Esophagus muscularis mucosa (tissue), 4 donors: ENCODE measurements at regions not wholly inside any gene's neighbourhood (a gene's known extent, or its start where the extent isn't known, plus 50 kb on each side); places are given as distances from the start of the nearest gene placed in this dataset.

Experiments
- DNase-seq: peaks from one replicate; pipeline ENCODE4 v3.0.0-alpha.2; 2017; ENCODE audit errors: extremely low spot score
- H3K27ac ChIP-seq, 4 donors: fragments of 200-600 bp; sonication (generic); replicated peaks in 1 of 4; 1 replicate in 3 of 4; 2 replicates in 1 of 4; pipeline ENCODE4 v1.5.1; 2016 to 2019; ENCODE audit warnings: mild to moderate bottlenecking in 1 of 4
- H3K27me3 ChIP-seq, 4 donors: fragments of 200-600 bp; sonication (generic); one replicate each; pipeline versions ENCODE4 v1.5.1 to v1.6.0; 2016 to 2019
- H3K36me3 ChIP-seq, 4 donors: fragments of 200-600 bp; sonication (generic); one replicate each; pipeline ENCODE4 v1.5.1; 2016 to 2019
- H3K4me1 ChIP-seq, 4 donors: fragments of 200-600 bp; sonication (generic); one replicate each; pipeline ENCODE4 v1.5.1; 2016 to 2019
- H3K4me3 ChIP-seq, 4 donors: fragments of 200-600 bp; sonication (generic); 1 replicate in 2 of 4; 2 replicates in 2 of 4; pipeline ENCODE4 v1.5.1; 2016 to 2019; ENCODE audit warnings: mild to moderate bottlenecking in 4 of 4, moderate library complexity in 1 of 4
- H3K9me3 ChIP-seq, 4 donors: fragments of 200-600 bp; sonication (generic); 1 replicate in 3 of 4; 2 replicates in 1 of 4; pipeline ENCODE4 v1.5.1; 2016 to 2019
- CTCF ChIP-seq, 3 experiments: fragments of 200-600 bp in 2 of 3; fragments of 450-650 bp in 1 of 3; sonication (generic) in 2 of 3; IDR thresholded peaks; one replicate each; pipeline ENCODE4 v1.5.1; 2017 to 2019; ENCODE audit warnings: antibody characterized with exemption in 3 of 3, mild to moderate bottlenecking in 2 of 3, moderate library complexity in 1 of 3
- EP300 ChIP-seq: sonication (generic); formaldehyde crosslinking; IDR thresholded peaks from one replicate; pipeline ENCODE4 v1.6.1; 2017; ENCODE audit warnings: antibody characterized with exemption
- POLR2A ChIP-seq: fragments of 450-650 bp; IDR thresholded peaks from one replicate; pipeline ENCODE4 v1.6.1; 2017; ENCODE audit warnings: antibody characterized with exemption, moderate library complexity, mild to moderate bottlenecking, low read depth
- POLR2AphosphoS5 ChIP-seq, 2 donors: sonication (generic); formaldehyde crosslinking; IDR thresholded peaks; one replicate each; pipeline ENCODE4 v1.6.1; 2017; ENCODE audit warnings: antibody characterized with exemption in 2 of 2
- WGBS: methylation state at CpG from one replicate; pipeline ENCODE4 v1.1.5; 2018; 5-methylcytosine and 5-hydroxymethylcytosine counted together
- intact Hi-C: fragments of 100-400 bp; cut with DNase I; formaldehyde crosslinking; loops from one replicate; pipeline ENCODE4 v1.15.1; 2023

- WGBS = 76% methylated on average over 1 of the region's 1 CpG
- no peaks in the 10 kb centered on the region for H3K36me3 ChIP-seq
- no peak overlapping the region for H3K27ac ChIP-seq
- intact Hi-C loops = no loop called here
- DNase-seq = no peak
- no peak for TF ChIP-seq POLR2A
- TF ChIP-seq EP300 = no peak
- TF ChIP-seq POLR2AphosphoS5 (IDR thresholded peaks at IDR 0.05) = no peak
- H3K4me1 ChIP-seq = no peaks in the 10 kb centered on the region
- H3K9me3 ChIP-seq = no peaks in the 10 kb centered on the region
- H3K4me3 ChIP-seq = no peak overlapping the region
- H3K27me3 ChIP-seq = no peaks in the 10 kb centered on the region
Observed at GRCh38 chr2:78718473-78718872, 307.0 kb upstream of the REG3G start.

GRCh38 chr2:78721355-78722033 lies 304.0 kb upstream of the REG3G start:
- H3K4me1 ChIP-seq = no peaks in the 10 kb centered on the region

GRCh38 chr2:78734221-78734620 lies 291.3 kb upstream of the REG3G start:
- H3K9me3 ChIP-seq = no peaks in the 10 kb centered on the region
- no peak overlapping the region for H3K4me3 ChIP-seq
- 91% methylated on average over 3 of the region's 3 CpGs for WGBS
- no peak overlapping the region for H3K27ac ChIP-seq
- intact Hi-C loops = no loop called here
- H3K27me3 ChIP-seq = no peaks in the 10 kb centered on the region
- DNase-seq = no peak
- no peak for TF ChIP-seq POLR2AphosphoS5 (IDR thresholded peaks at IDR 0.05)
- no peak for TF ChIP-seq EP300
- no peak for TF ChIP-seq CTCF (IDR thresholded peaks at IDR 0.05)
- no peak for TF ChIP-seq POLR2A
- no peaks in the 10 kb centered on the region for H3K36me3 ChIP-seq
- no peaks in the 10 kb centered on the region for H3K4me1 ChIP-seq

More at GRCh38 chr2:78721355-78722033, 304.0 kb upstream of the REG3G start:
- DNase-seq = no peak
- H3K27ac ChIP-seq = no peak overlapping the region
- no peaks in the 10 kb centered on the region for H3K9me3 ChIP-seq
- no peaks in the 10 kb centered on the region for H3K36me3 ChIP-seq
- TF ChIP-seq CTCF (IDR thresholded peaks at IDR 0.05) = no peak
- TF ChIP-seq EP300 = no peak
- no peak for TF ChIP-seq POLR2AphosphoS5 (IDR thresholded peaks at IDR 0.05)
- TF ChIP-seq POLR2A = no peak
- 87% methylated on average over 7 of the region's 7 CpGs for WGBS
- H3K4me3 ChIP-seq = no peak overlapping the region
- intact Hi-C loops = no loop called here
- H3K27me3 ChIP-seq = no peaks in the 10 kb centered on the region

DNA sequence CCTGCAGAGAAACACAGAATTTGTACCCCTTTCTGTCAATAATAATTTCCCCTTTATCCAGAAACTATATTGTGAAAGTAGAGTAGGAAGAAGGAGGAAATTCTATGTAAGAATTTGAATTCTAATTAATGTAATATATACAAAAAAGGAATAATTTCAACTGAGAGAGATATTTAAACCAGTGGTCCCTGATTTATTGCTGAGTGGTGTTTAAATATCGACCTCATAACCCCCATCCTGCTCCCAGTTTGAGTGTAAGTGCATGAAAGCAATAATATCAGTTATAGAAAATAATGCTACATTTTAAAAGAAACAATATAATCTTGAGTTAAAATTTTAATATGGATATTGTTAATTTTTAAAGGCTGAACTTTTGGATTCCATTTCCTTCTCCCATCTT lies 286.2 kb upstream of the REG3G start:
- no peak for DNase-seq
- TF ChIP-seq EP300 = no peak
- intact Hi-C loops = no loop called here
- Histone ChIP-seq H3K36me3 (no peaks in the 10 kb centered on the region), H3K27me3 (no peaks in the 10 kb centered on the region), H3K4me1 (no peaks in the 10 kb centered on the region), H3K4me3 (no peak overlapping the region), H3K27ac (no peak overlapping the region), H3K9me3 (no peaks in the 10 kb centered on the region)
- 89% methylated on average over 1 of the region's 1 CpG for WGBS

- no peak overlapping the region for H3K27ac ChIP-seq
- no peak for DNase-seq
- H3K9me3 ChIP-seq = no peaks in the 10 kb centered on the region
- peaks cover 0 to 20% (median 4%) of the 10 kb centered on the region in 4 donors for H3K4me1 ChIP-seq
- H3K27me3 ChIP-seq = no peaks in the 10 kb centered on the region
- 33% methylated on average over 1 of the region's 1 CpG for WGBS
- no peaks in the 10 kb centered on the region for H3K36me3 ChIP-seq
- no peak overlapping the region for H3K4me3 ChIP-seq
- TF ChIP-seq POLR2AphosphoS5 (IDR thresholded peaks at IDR 0.05) = no peak
- no peak for TF ChIP-seq POLR2A
- no peak for TF ChIP-seq CTCF (IDR thresholded peaks at IDR 0.05)
- no peak for TF ChIP-seq EP300
- intact Hi-C loops = no loop called here
Observed at GRCh38 chr2:78749638-78750037, 275.9 kb upstream of the REG3G start.

DNA sequence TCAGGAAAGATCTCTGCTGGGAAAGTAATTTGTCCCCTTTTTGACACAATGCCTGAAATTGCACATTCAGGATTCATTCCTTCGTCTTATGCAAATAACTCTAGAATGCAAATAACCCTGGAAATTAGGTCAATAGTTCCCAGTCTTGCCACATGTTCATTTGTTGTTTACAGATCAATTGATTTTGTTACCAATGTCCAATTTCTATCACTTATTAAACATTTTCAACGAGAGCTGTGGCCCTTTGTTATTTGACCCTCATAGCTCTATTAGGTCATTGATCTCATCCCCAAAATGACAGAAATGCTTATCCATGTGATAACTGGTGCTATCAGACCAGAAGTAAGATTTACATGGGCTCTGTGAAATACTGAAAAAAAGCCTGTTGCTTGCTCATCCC lies 275.3 kb upstream of the REG3G start:
- WGBS = 75% methylated on average over 2 of the region's 2 CpGs
- no peaks in the 10 kb centered on the region for H3K27me3 ChIP-seq
- no peaks in the 10 kb centered on the region for H3K9me3 ChIP-seq
- intact Hi-C loops = no loop called here
- H3K27ac ChIP-seq = no peak overlapping the region
- H3K36me3 ChIP-seq = no peaks in the 10 kb centered on the region
- peaks cover 0 to 20% (median 4%) of the 10 kb centered on the region in 4 donors for H3K4me1 ChIP-seq
- H3K4me3 ChIP-seq = no peak overlapping the region
- TF ChIP-seq POLR2A = no peak
- DNase-seq = no peak
